ENCODE measurements at regions not wholly inside any gene's neighbourhood (a gene's known extent, or its start where the extent isn't known, plus 50 kb on each side); places are given as distances from the start of the nearest gene placed in this dataset.
"Not testable (repeated sequence)": the region's sequence is repeated elsewhere in the genome, so short reads cannot be mapped to it uniquely, and the experiment has no call there.

DNA sequence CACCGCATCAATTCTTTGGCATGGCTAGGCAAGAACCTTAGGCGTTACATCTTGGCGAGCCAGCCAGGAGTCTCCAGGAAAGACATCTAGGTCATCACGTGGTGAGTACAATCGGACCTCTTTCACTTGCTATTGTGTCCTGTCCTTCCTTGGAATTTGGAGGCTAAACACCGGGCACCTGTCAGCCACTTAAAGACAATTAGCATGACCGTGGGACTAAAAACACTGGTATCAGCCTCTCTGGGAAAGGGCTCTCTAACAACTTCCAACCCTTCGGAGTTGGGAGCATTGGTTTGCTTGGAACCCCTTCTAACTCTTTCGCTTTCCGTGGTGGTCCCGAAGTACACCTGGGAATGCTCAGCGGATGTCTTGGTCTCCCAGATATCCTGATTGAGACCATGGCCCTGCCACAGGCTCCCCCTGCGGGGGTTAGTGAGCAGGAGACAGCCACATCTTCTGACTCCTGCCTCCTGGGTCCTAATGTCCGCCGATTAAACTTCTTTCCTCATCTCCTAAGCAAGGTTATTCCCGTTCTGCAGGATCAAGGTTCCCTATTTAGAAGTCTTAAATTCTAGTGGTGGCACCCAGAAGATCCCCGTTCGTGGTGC is 971.7 kb downstream of the FSCB start:
- ATAC-seq (replicated peaks in 1 of 2): no peak

DNA sequence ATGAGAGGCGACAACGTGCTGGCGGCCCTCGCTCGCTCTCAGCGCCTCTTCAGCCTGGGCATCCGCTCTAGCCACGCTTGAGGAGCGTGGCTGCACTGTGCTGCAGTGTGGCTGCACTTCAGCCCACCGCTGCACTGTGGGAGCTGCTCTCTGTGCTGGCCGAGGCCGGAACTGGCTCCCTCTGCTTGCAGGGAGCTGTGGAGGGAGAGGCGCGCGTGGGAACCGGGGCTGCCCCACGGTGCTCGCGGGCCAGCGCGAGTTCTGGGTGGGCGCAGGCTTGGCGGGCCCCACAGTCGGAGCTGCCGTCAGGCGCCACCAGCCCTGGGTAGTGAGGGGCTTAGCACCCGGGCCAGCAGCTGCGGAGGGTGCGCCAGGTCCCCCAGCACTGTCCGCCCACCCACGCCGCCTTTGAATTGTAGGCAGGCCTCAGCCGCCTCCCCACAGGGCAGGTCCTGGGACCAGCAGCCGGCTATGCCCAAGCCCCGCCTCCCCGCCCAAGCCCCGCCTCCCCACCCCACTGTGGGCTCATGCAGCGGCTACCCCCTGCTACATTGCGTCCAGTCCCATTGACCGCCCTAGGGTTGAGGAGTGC is 974.2 kb downstream of the FSCB start:
- Mint-ChIP-seq H3K4me1 (ENCODE audit: low read depth) (no peaks in the 10 kb centered on the region), H3K27ac (no peak overlapping the region), H3K27me3 (ENCODE audit: low read depth) (no peaks in the 10 kb centered on the region), H3K4me3 (no peak overlapping the region), H3K9me3 (peaks cover 11 to 15% of the 10 kb centered on the region in 2 donors), H3K36me3 (ENCODE audit: insufficient read depth in 2 of 2) (peaks cover 3 to 7% of the 10 kb centered on the region in 2 donors)
- no peak for ATAC-seq (replicated peaks in 1 of 2)
- DNase-seq: no peak

More for the DNA sequence above, 971.7 kb downstream of the FSCB start:
- no peaks in the 10 kb centered on the region for H3K27me3 Mint-ChIP-seq (ENCODE audit: low read depth)
- no peak overlapping the region for H3K4me3 Mint-ChIP-seq
- H3K36me3 Mint-ChIP-seq (ENCODE audit: insufficient read depth in 2 of 2): peaks cover 3 to 7% of the 10 kb centered on the region in 2 donors
- peaks cover 13 to 19% of the 10 kb centered on the region in 2 donors for H3K9me3 Mint-ChIP-seq
- no peak for DNase-seq
- no peak overlapping the region for H3K27ac Mint-ChIP-seq
- H3K4me1 Mint-ChIP-seq (ENCODE audit: low read depth): no peaks in the 10 kb centered on the region

DNA sequence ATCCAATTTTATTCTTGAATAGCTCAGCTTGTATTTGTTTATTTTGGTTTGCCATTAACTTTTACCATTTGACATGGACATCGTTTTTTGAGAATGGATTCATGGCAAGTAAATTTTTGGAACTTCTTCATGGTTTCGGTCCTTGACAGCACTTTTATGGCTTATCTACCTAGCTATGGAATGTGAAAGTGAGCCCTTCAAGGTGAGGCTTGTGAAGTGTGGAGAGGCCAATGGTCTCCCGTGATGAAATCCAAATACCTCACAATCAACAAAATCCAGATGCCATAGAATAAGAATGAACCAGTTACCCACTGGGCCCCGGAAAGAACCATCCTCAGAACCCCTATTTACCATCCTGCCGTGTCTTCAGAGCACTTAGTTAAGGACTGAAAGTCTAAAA is 978.8 kb downstream of the FSCB start:
- no peak for DNase-seq
- no peak overlapping the region for H3K4me3 Mint-ChIP-seq
- H3K9me3 Mint-ChIP-seq: peaks cover 0 to 1% of the 10 kb centered on the region in 2 donors
- ATAC-seq (replicated peaks in 1 of 2): no peak
- no peak overlapping the region for H3K27ac Mint-ChIP-seq
- H3K36me3 Mint-ChIP-seq (ENCODE audit: insufficient read depth in 2 of 2): no peaks in the 10 kb centered on the region
- H3K27me3 Mint-ChIP-seq (ENCODE audit: low read depth): no peaks in the 10 kb centered on the region
- H3K4me1 Mint-ChIP-seq (ENCODE audit: low read depth): no peaks in the 10 kb centered on the region

DNA sequence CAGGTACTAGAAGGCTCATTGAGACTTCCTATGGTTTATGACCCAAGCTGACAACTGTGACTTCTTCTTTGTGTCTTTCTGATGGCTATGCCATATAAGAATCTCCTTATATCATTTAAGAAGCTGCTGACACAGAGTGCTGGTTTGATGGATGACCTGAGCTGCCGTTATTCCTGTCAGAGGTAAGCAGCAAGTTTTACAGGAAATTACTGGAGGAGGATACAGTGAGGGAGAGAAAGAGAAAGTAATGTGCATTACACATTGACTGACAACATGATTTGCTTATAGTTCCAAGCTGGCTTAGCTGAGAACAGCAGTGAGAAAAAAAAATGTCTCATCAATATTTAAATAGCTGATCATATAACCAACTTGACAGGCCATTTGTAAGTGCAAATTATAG is 981.4 kb downstream of the FSCB start:
- DNase-seq: no peak
- Mint-ChIP-seq H3K27ac (no peak overlapping the region), H3K4me1 (ENCODE audit: low read depth) (no peaks in the 10 kb centered on the region), H3K9me3 (peaks cover 1 to 2% of the 10 kb centered on the region in 2 donors), H3K36me3 (ENCODE audit: insufficient read depth in 2 of 2) (no peaks in the 10 kb centered on the region), H3K4me3 (no peak overlapping the region), H3K27me3 (ENCODE audit: low read depth) (no peaks in the 10 kb centered on the region)
- ATAC-seq (replicated peaks in 1 of 2): no peak

DNA sequence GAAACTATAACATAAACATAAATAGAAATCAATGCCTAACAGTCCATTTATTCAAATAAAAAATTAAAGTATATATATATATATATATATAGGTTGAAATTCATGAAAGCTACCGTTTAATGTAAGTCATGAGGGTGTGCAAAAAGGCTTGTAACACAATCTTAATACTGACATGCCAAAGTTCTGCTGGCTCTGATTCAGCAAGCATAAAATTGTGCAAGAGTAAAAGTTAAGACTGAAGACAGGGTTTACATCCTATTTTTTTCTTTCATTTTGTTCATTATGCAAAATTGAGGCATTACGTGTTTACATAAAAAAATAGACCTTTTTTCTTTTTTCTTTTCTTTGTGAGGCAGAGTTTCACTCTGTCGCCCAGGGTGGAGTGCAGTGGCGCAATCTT is 984.2 kb downstream of the FSCB start:
- H3K9me3 Mint-ChIP-seq: peaks cover 3 to 5% of the 10 kb centered on the region in 2 donors
- no peak for ATAC-seq (replicated peaks in 1 of 2)
- H3K27ac Mint-ChIP-seq: no peak overlapping the region
- no peaks in the 10 kb centered on the region for H3K4me1 Mint-ChIP-seq (ENCODE audit: low read depth)
- no peaks in the 10 kb centered on the region for H3K27me3 Mint-ChIP-seq (ENCODE audit: low read depth)
- H3K4me3 Mint-ChIP-seq: no peak overlapping the region
- no peak for DNase-seq
- no peaks in the 10 kb centered on the region for H3K36me3 Mint-ChIP-seq (ENCODE audit: insufficient read depth in 2 of 2)

DNA sequence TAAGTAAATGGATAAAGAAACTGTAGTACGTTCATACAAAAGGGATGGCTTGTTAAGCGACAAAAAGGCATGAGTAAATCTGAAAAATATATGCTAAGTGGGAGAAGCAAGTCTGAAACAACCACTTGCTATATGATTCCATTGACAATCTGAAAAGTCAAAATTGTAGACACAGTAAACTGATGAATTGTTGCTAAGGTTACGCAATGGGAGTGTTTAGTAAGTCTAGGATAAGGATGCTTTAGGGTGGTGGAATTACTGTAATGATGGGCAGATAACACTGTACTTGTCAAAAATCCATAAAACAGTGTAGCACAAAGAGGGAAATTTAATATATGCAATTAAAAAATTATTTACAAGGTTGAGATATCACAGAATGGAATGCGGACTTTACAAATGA is 984.9 kb downstream of the FSCB start:
- DNase-seq: no peak
- H3K27me3 Mint-ChIP-seq (ENCODE audit: low read depth): no peaks in the 10 kb centered on the region
- no peaks in the 10 kb centered on the region for H3K4me1 Mint-ChIP-seq (ENCODE audit: low read depth)
- H3K4me3 Mint-ChIP-seq: no peak overlapping the region
- H3K9me3 Mint-ChIP-seq: peaks cover 5 to 6% of the 10 kb centered on the region in 2 donors
- ATAC-seq (replicated peaks in 1 of 2): no peak
- no peaks in the 10 kb centered on the region for H3K36me3 Mint-ChIP-seq (ENCODE audit: insufficient read depth in 2 of 2)
- no peak overlapping the region for H3K27ac Mint-ChIP-seq

DNA sequence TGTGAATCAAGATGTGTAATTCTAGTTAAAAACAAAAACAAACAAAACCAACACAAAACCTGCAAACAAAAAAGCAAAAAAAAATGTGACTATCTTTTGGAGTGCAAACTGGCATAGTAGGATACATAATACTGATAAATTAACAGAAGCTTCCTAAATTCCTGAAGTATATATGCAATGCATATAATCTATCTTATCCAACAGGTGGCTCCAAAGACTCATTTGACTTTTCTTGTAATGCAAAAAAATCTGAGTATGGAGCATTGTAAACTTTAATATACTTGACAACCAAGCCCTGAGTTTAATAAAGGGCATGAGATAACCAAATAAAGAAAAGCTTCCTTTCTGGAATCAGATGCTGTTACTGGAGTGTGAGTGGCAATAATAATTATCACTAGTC is 1003.6 kb downstream of the FSCB start:
- H3K36me3 Mint-ChIP-seq (ENCODE audit: insufficient read depth in 2 of 2): no peaks in the 10 kb centered on the region

DNA sequence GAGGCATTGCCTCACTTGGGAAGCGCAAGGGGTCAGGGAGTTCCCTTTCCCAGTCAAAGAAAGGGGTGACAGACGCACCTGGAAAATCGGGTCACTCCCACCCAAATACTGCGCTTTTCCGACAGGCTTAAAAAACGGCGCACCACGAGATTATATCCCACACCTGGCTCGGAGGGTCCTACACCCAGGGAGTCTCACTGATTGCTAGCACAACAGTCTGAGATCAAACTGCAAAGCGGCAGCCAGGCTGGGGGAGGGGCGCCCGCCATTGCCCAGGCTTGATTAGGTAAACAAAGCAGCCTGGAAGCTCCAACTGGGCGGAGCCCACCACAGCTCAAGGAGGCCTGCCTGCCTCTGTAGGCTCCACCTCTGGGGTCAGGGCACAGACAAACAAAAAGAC is 1014.7 kb downstream of the FSCB start:
- H3K4me3 Mint-ChIP-seq; DNase-seq; H3K36me3 Mint-ChIP-seq (ENCODE audit: insufficient read depth in 2 of 2); H3K4me1 Mint-ChIP-seq (ENCODE audit: low read depth); ATAC-seq (replicated peaks in 1 of 2); H3K9me3 Mint-ChIP-seq; H3K27me3 Mint-ChIP-seq (ENCODE audit: low read depth); H3K27ac Mint-ChIP-seq: not testable (repeated sequence)

More for the DNA sequence above, 1003.6 kb downstream of the FSCB start:
- H3K27ac Mint-ChIP-seq: no peak overlapping the region
- H3K4me3 Mint-ChIP-seq: no peak overlapping the region
- H3K9me3 Mint-ChIP-seq: peaks cover 2 to 6% of the 10 kb centered on the region in 2 donors
- no peaks in the 10 kb centered on the region for H3K4me1 Mint-ChIP-seq (ENCODE audit: low read depth)
- no peaks in the 10 kb centered on the region for H3K27me3 Mint-ChIP-seq (ENCODE audit: low read depth)
- ATAC-seq (replicated peaks in 1 of 2) (no peak), DNase-seq (no peak)

DNA sequence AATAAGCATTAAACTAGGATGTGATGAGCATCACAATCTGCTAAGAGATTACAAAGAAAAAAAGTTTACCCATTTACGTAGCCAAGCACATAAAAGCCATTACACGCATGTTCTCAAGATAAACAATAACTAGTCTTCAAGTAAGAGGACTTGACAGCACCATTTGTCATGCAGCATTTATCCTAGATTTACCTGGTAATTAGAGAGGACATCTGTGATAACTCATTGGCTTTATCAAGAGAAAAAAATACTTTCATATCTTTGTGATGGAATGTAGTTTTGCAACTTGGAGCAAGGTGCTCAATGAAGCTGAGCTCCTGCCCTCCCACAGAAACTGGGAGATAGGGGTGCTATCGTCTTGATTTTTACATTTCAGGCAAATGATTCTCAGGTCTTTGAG is 1023.7 kb downstream of the FSCB start:
- H3K9me3 Mint-ChIP-seq: peaks cover 3 to 7% of the 10 kb centered on the region in 2 donors
- H3K4me1 Mint-ChIP-seq (ENCODE audit: low read depth): no peaks in the 10 kb centered on the region
- H3K36me3 Mint-ChIP-seq (ENCODE audit: insufficient read depth in 2 of 2): no peaks in the 10 kb centered on the region
- H3K27ac Mint-ChIP-seq: no peak overlapping the region
- H3K4me3 Mint-ChIP-seq: no peak overlapping the region
- no peaks in the 10 kb centered on the region for H3K27me3 Mint-ChIP-seq (ENCODE audit: low read depth)
- DNase-seq (no peak), ATAC-seq (replicated peaks in 1 of 2) (no peak)

DNA sequence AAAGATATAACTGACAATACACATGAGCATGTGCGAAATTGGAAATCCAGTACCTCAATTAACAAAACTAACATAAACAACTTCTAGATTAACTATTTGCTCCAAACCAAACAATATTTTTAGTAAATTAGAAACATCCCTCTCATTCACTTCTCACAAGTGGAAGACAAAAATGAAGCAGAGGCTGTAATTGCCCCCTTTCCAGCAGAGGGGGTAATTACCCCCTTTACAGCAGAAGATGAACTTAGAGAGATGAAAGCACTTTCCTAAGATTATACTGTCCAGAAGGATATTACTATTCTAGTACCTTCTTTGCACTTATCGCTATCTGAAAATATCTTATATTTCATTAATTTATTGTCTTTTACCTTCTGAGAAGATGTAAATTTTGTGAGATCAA is 1025.2 kb downstream of the FSCB start:
- peaks cover 4 to 6% of the 10 kb centered on the region in 2 donors for H3K9me3 Mint-ChIP-seq
- no peak overlapping the region for H3K27ac Mint-ChIP-seq
- no peak for DNase-seq

DNA sequence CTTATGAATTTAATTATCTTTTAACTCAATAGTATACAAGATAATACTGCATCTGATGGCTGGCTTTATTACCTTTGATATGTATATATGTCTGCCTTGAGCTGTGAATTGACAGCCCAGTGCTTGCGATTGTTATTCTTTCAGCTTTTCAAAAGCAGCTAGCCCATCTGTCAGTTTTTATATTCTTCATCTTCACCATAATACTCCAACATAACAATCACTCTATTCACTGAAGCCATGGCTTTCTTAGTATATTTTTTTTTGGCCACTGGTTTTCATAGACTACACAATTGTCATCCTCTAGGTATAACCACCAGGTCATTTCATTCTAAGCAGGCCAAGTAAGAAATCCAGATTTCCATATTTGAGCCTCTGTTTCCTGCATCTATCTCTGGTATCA is 1026.1 kb downstream of the FSCB start:
- Mint-ChIP-seq H3K27ac (no peak overlapping the region), H3K9me3 (peaks cover 4 to 6% of the 10 kb centered on the region in 2 donors), H3K27me3 (ENCODE audit: low read depth) (no peaks in the 10 kb centered on the region), H3K36me3 (ENCODE audit: insufficient read depth in 2 of 2) (no peaks in the 10 kb centered on the region), H3K4me1 (ENCODE audit: low read depth) (no peaks in the 10 kb centered on the region), H3K4me3 (no peak overlapping the region)
- DNase-seq (no peak), ATAC-seq (replicated peaks in 1 of 2) (no peak)

More for the DNA sequence above, 1025.2 kb downstream of the FSCB start:
- H3K27me3 Mint-ChIP-seq (ENCODE audit: low read depth): no peaks in the 10 kb centered on the region
- no peak overlapping the region for H3K4me3 Mint-ChIP-seq
- H3K4me1 Mint-ChIP-seq (ENCODE audit: low read depth): no peaks in the 10 kb centered on the region
- ATAC-seq (replicated peaks in 1 of 2): no peak
- H3K36me3 Mint-ChIP-seq (ENCODE audit: insufficient read depth in 2 of 2): no peaks in the 10 kb centered on the region

DNA sequence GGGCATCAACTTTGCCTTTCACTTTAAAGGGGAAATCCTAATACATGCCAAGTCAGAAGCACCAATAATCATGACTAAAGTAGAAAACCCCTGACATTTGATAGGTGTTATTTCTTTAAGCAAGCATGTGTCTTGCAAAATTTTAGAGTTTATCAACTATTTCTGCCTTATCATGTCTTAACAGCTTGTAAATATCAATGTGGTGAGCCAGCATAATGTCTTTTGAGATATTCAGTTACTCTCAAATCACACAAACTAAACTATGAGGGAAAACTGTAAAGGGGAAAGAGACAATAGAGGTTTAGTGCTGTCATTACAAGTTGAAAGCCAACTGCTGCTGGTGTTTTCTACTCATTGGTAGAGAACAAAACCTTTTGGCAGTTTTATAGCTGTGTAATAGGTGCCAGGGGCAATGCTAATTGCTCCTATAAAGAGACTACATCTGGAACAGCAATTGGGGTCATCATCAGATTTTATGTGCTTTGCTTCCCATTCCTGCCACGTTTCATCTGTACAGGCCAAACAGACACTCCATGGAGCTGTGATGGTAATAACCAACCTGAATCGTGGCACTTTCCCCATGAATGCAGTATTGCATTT is 1027.4 kb downstream of the FSCB start:
- H3K4me1 Mint-ChIP-seq (ENCODE audit: low read depth): no peaks in the 10 kb centered on the region

DNA sequence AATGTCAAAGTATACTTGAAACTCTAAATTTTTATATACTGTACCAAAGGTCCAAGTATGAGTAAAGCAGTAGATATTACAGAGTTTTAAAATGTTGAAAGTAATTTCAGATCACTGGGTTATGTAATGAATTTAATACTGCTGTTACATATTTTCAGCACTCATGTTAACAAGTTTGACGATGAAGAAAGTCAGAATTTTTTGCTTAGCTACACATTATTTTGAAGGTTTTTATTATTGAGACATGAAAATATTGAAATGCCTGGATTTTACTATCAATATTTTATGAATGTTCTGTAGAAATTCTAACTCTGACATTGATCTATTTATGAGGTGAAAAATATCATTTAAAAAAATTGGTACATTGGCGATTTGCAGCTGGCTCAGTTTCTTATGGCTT is 1030.3 kb downstream of the FSCB start:
- no peak overlapping the region for H3K27ac Mint-ChIP-seq
- H3K36me3 Mint-ChIP-seq (ENCODE audit: insufficient read depth in 2 of 2): no peaks in the 10 kb centered on the region
- H3K4me3 Mint-ChIP-seq: no peak overlapping the region
- H3K27me3 Mint-ChIP-seq (ENCODE audit: low read depth): no peaks in the 10 kb centered on the region
- H3K9me3 Mint-ChIP-seq: peaks cover 2% of the 10 kb centered on the region in 2 donors
- ATAC-seq (replicated peaks in 1 of 2) (no peak), DNase-seq (no peak)
- H3K4me1 Mint-ChIP-seq (ENCODE audit: low read depth): no peaks in the 10 kb centered on the region

More for the DNA sequence above, 1027.4 kb downstream of the FSCB start:
- ATAC-seq (replicated peaks in 1 of 2): no peak
- Mint-ChIP-seq H3K27ac (no peak overlapping the region), H3K9me3 (peaks cover 4 to 6% of the 10 kb centered on the region in 2 donors), H3K36me3 (ENCODE audit: insufficient read depth in 2 of 2) (no peaks in the 10 kb centered on the region), H3K27me3 (ENCODE audit: low read depth) (no peaks in the 10 kb centered on the region), H3K4me3 (no peak overlapping the region)
- no peak for DNase-seq

DNA sequence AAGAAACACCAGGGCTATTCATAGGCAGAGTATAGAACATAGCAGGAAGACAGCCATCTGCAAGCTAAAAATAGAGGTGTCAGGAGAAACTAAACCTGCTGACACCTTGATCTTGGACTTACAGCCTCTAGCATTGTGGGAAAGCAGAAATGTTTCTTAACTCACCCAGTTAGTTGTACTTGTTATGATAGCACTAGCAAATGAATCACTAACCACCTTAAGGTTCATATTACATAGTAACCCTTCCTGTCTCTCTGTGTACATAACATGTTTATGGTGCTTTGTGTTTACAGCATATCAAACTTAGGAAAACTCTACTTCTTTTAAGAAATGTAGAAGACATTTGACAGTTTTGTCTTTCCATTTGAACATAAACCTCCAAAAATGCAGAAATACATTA is 1031.3 kb downstream of the FSCB start:
- DNase-seq (no peak), ATAC-seq (replicated peaks in 1 of 2) (no peak)
- Mint-ChIP-seq H3K36me3 (ENCODE audit: insufficient read depth in 2 of 2) (no peaks in the 10 kb centered on the region), H3K4me1 (ENCODE audit: low read depth) (no peaks in the 10 kb centered on the region), H3K4me3 (no peak overlapping the region), H3K27me3 (ENCODE audit: low read depth) (no peaks in the 10 kb centered on the region), H3K9me3 (peaks cover 2 to 5% of the 10 kb centered on the region in 2 donors), H3K27ac (no peak overlapping the region)

All from activated T-cell treated with anti-CD3 and anti-CD28 coated beads, Interleukin-2, amount 50 U/mL, for 72 hours (primary cell).